NB4 (cell line): ENCODE measurements at regions not wholly inside any gene's neighbourhood (a gene's known extent, or its start where the extent isn't known, plus 50 kb on each side); places are given as distances from the start of the nearest gene placed in this dataset.

Experiments
- DNase-seq: peaks from one replicate; pipeline ENCODE4 v3.0.0; 2010; ENCODE audit warnings: low read depth
- H3K4me3 ChIP-seq: one replicate; pipeline ENCODE4 v1.5.1; 2011; ENCODE audit warnings: mild to moderate bottlenecking, low read depth, low read length, moderate library complexity
- MYC ChIP-seq: IDR thresholded peaks from 2 replicates; pipeline ENCODE4 v1.6.1; 2011; ENCODE audit warnings: low read depth, low read length
- POLR2A ChIP-seq: IDR thresholded peaks from 2 replicates; pipeline ENCODE4 v1.6.1; 2011; ENCODE audit warnings: mild to moderate bottlenecking; ENCODE audit not compliant: insufficient read length; ENCODE audit errors: extremely low read depth
- TF ChIP-seq, protein P1 (sequence below): IDR thresholded peaks from 2 replicates; pipeline ENCODE4 v1.6.1; 2011; ENCODE audit warnings: low read depth, low read length
- TF ChIP-seq, protein P2 (sequence below): IDR thresholded peaks from one replicate; pipeline ENCODE4 v1.5.1; 2012; ENCODE audit warnings: low read depth, low read length

DNA sequence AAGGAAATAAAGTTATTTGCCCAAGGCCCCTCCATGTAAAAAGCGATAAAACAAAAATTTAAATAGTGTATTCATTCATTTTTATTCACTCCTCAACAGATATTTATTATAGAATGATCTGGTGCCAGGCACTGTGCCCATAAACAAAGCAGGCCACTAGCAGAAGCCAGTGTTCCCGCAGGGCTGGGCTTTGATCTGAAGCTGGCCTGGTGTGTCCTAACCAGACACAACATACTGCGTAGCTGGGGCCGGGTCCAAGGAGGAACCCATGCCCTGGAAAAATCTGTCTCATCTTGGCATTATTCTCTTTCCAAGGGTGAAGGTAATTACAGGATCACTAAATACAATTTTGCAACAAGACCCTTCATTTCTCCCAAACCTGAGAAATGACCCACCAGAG, 537.4 kb upstream of the CDH5 start:
- H3K4me3 ChIP-seq, result no peak overlapping the region
- TF ChIP-seq MYC, result no peak
- TF ChIP-seq, protein P1, sequence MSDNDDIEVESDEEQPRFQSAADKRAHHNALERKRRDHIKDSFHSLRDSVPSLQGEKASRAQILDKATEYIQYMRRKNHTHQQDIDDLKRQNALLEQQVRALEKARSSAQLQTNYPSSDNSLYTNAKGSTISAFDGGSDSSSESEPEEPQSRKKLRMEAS, result no peak
- no peak for DNase-seq

DNA sequence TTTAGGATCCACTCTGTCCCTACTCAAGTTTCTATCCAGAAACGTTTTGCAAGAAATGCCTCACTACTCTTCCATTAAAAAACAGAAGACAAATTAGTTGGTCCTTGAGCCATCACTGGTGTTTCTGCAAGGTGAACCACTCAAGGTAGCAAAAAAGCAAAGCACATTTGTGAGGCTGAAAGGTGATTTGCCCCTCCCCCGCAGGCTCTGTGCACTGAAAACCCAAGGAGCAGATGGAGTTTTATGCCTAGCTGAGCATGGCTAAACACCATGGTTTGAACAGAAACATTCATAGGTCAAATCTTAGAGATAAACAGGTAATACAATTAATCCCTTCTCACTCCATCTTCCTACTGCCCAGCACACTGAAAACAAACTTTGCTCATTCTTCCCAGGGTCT, 538.2 kb upstream of the CDH5 start:
- TF ChIP-seq, protein P2, sequence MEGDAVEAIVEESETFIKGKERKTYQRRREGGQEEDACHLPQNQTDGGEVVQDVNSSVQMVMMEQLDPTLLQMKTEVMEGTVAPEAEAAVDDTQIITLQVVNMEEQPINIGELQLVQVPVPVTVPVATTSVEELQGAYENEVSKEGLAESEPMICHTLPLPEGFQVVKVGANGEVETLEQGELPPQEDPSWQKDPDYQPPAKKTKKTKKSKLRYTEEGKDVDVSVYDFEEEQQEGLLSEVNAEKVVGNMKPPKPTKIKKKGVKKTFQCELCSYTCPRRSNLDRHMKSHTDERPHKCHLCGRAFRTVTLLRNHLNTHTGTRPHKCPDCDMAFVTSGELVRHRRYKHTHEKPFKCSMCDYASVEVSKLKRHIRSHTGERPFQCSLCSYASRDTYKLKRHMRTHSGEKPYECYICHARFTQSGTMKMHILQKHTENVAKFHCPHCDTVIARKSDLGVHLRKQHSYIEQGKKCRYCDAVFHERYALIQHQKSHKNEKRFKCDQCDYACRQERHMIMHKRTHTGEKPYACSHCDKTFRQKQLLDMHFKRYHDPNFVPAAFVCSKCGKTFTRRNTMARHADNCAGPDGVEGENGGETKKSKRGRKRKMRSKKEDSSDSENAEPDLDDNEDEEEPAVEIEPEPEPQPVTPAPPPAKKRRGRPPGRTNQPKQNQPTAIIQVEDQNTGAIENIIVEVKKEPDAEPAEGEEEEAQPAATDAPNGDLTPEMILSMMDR, result no peak
- TF ChIP-seq, protein P1, result no peak
- TF ChIP-seq MYC (no peak), POLR2A (no peak)
- no peak for DNase-seq
- no peak overlapping the region for H3K4me3 ChIP-seq

DNA sequence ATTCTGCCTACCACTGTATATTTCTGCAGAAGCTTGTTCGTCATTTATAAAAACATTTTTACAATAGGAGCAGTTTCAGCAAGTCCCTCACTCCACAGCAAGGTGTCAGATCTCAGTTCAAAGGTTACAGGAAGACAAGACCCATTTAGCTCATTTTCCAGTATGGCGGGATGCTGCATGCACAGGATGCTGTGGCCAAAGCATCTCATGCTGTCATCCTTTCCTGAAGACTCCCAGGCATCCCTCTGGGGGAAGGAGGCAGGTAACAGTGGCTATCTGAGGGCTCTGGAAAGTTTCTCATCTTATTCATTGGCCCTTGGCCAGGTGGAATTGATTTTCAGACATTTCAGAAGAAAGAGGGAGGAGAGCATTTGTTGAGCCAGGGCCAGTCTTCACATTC, 539.3 kb upstream of the CDH5 start:
- H3K4me3 ChIP-seq, result no peak overlapping the region
- no peak for DNase-seq
- no peak for TF ChIP-seq POLR2A
- TF ChIP-seq, protein P2, result no peak

DNA sequence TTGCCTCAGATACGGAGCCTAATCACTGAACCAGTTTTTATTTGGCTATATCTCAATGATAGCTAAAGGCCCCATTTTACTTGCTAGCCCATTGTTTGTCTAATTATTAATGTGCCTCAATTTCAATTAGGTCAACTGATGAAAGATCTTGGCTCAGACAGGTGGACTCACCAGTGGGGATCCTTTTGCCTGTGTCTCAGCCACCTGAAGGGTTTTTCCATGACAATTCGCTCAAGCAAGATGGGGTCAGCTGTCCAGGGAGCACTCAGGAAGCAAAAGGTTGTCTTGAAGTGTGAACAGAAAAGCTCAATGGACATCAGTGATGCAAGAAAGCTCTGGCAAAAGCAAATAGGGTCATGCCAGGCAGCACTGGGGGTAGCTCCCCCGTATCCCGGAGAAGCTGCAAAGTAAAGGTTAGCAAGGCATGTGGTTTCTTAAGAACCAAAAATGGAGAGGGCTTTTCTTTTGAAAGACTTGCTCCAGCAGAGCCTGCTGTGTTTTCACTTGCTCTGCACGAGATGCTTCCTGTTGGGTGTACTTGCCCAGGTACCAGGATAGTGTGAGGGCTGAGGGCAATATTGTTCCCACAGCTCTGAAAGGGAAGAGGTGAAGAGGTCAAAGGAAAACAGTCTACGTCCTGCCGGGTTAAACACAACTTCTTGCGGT, 541.2 kb upstream of the CDH5 start:
- DNase-seq, result no peak
- no peak overlapping the region for H3K4me3 ChIP-seq
- TF ChIP-seq MYC (no peak), POLR2A (no peak)
- TF ChIP-seq, protein P2, result no peak
- TF ChIP-seq, protein P1, result no peak

DNA sequence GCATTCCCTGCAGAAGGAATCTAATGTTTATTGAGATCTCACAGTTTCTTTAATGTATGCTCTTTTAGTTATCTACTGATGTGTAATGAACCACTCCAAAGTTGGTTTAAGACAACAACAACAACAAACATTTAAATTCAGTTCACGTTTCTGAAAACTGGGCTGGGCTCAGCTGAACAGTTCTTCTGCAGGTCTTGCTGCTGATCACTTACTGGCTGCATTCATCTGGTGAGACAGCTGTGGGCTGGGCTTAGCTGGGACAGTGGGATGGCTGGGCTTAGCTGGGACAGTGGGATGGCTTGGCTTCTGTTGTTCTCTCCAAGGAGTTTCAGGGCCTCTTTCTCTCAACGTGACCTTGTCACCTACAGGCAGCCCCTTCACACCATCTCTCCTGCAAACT, 544.3 kb upstream of the CDH5 start:
- no peak for DNase-seq
- TF ChIP-seq, protein P1, result no peak
- TF ChIP-seq, protein P2, result no peak
- TF ChIP-seq MYC (no peak), POLR2A (no peak)
- H3K4me3 ChIP-seq, result no peak overlapping the region

DNA sequence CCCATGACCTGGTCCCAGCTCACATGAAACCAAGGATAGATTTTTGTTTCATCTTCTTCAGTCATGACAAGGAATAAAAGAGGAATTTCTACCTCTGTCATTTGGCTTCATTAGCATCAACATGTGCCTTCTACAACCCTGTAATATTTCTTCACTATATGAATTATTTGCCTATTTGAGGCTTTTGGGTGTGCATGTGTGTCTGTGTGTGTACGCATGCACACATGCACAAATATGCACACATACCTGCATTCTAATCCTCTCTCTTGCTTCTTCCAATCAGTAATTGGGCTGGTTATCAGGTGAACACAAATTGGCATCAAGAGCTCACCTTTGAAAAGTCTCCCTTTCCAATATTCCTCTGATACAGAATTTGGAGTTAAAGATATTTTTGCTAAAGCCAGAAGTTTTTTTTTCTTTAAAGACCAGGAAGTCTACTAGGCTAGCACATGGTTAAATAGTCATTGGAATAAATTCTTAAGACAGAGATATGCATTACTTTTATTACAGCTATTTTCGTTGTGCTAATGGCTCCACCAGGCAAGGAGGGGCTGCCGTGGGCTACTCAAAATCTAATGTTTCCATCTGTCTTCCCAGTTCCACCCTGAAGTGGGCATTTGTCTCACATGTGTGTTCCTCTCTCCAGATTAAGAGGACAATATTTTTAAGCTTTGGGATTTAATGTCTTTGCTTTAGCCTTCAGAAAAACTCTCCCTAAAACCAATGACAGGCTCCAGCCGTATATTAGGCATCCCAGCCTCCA, 547.2 kb upstream of the CDH5 start:
- TF ChIP-seq, protein P1, result no peak
- no peak for TF ChIP-seq MYC
- TF ChIP-seq POLR2A, result no peak
- TF ChIP-seq, protein P2, result no peak
- DNase-seq, result no peak
- no peak overlapping the region for H3K4me3 ChIP-seq
